HT1080 (cell line): ENCODE measurements at regions not wholly inside any gene's neighbourhood (a gene's known extent, or its start where the extent isn't known, plus 50 kb on each side); places are given as distances from the start of the nearest gene placed in this dataset.

Experiments
- DNase-seq: peaks from one replicate; pipeline ENCODE4 v3.0.0-alpha.2; 2015; ENCODE audit warnings: low read depth

GRCh38 chr19:31554360-31554759 is 205.1 kb upstream of the TSHZ3 start:
- no peak for DNase-seq

GRCh38 chr19:31555634-31556215 is 206.5 kb upstream of the TSHZ3 start:
- DNase-seq = no peak

GRCh38 chr19:31559494-31559893 is 210.3 kb upstream of the TSHZ3 start:
- no peak for DNase-seq

- DNase-seq = no peak
These were observed 211.1 kb upstream of the TSHZ3 start for GRCh38 chr19:31560086-31561060.

- DNase-seq = no peak
These were observed 213.9 kb upstream of the TSHZ3 start for GRCh38 chr19:31562966-31563612.

DNA sequence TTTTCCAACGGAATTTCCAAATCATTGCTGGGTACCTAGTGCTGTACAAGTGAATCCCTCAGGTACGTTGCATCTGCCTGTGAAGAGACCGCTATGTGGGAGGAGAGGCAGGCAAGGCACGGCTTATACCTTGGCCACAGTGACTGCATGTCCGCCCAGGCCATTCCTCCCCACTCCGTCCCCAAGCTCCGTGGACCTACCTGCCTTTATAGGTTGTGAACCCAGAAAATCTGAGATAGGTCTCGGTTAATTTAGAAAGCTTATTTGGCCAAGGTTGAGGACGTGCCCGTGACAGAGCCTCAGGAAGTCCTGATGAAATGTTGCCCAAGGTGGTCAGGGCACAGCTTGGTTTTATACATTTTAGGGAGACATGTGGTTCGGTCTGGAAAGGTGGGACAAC is 218.5 kb upstream of the TSHZ3 start:
- no peak for DNase-seq

- DNase-seq = no peak
These were observed 219.5 kb upstream of the TSHZ3 start for GRCh38 chr19:31568724-31569123.

DNA sequence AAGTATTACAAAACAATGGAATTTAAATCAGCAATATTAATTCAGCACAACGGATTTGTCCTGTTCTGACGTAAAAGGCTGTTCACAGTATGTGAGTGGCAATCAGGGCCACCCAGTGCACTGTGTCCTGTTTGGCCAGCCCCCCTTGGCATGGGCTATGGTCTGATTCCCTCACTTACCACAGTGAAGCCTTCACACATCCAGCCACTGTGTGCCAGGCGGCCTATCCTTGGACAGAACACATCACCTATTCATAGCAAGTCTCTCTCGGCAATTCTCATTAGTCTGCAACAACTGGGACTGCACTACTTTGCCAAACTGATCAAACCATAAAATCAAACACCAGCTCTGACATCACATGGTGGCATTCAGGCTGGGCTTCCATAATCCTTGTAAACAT is 221.5 kb upstream of the TSHZ3 start:
- no peak for DNase-seq

GRCh38 chr19:31572102-31572975 is 223.1 kb upstream of the TSHZ3 start:
- no peak for DNase-seq

DNA sequence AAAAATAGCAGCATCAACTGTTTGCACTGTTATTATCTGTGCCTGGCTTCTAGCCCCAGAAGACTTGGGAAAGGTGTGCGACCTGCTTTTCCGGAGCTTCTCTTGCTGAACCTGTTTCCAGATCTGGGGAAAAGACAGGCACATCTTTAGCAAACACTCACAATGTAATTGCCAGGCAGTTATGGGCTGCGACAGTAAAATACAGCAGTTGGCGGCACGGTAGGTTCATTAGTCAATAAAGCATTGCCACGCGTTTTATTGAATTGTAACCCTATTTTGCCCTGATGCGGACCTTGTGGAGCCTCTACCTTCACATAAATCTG is 223.7 kb upstream of the TSHZ3 start:
- DNase-seq = no peak

GRCh38 chr19:31574251-31574973 is 225.2 kb upstream of the TSHZ3 start:
- DNase-seq = no peak

DNA sequence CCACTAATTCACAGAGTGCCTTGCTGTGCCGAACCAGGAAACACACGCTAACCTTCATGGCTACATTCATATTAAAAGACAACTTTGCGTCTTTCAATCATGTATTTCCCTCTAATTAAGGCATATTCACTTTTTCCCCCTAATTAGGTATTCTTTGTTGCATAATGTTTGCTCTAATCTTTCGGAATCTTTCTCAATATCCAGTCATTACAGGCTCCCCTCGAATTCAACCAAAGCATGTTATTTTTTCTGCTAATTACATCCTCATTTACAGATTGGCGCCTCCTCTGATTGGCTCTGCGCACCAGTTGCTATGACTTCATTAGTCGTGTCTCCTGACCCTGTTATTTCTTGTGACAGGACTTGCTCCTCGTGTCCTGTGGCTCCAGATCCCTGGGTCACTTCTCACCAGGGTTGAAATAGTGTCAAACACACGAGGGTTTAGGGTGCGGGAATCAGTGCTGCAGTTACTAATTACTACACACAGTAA is 226.7 kb upstream of the TSHZ3 start:
- DNase-seq = no peak

DNA sequence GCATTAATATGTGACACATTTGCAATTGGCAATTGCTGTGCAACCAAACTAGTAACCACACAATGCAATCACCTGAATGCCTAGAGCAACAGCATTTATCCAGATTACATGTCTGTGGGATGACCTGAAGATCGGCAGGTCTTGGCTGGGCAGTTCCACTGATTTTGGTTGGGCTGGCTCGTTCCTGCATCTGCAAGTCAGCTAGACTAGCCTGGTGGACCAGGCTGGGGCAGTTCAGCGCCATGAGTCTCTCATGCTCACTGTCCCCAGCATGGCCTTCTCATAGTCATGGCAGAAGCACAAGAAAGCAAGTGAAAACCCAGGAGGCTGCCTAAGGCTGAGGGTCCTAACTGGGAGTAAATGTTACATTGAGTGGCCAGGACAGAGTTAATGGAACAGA is 229.1 kb upstream of the TSHZ3 start:
- DNase-seq = no peak

GRCh38 chr19:31583148-31583547 is 233.9 kb upstream of the TSHZ3 start:
- DNase-seq = no peak

- no peak for DNase-seq
These were observed 237.0 kb upstream of the TSHZ3 start for GRCh38 chr19:31586282-31586681.

DNA sequence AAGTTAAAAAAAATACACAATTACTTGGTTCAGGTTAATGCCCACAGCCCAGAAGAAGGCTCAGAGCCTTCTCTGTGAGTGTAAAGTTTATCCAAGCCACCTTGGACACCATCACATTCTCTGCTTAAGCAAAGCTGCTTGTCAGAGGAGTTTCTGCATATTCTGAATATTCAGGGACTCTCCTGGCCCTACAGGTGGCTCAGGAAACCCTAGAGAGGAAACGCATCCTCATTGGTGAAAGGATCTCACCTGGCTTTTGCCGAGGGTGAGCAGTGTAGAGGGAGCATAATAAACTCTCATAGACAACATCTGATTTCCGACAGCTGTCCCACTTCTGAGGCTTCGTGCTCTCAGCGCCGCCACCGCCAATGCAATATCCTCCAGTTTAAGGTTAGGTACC is 239.9 kb upstream of the TSHZ3 start:
- DNase-seq = no peak

DNA sequence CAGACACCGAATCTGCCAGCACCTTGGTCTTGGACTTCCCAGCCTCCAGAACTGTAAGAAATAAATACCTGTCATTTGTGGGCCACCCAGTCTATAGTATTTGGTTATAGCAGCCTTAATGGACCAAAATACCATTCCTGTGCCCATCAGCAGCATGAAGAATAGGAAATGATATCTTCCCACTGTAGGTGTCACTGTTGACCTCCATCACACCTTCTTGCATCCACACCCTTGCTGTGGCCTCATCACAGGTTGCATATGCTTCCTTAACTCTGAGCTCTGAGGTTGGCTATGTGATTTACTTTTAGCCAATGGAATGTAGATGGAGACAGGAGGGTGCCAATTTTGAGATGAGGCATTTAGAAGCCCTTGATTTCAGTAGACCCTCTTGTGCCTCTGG is 242.0 kb upstream of the TSHZ3 start:
- DNase-seq = no peak

DNA sequence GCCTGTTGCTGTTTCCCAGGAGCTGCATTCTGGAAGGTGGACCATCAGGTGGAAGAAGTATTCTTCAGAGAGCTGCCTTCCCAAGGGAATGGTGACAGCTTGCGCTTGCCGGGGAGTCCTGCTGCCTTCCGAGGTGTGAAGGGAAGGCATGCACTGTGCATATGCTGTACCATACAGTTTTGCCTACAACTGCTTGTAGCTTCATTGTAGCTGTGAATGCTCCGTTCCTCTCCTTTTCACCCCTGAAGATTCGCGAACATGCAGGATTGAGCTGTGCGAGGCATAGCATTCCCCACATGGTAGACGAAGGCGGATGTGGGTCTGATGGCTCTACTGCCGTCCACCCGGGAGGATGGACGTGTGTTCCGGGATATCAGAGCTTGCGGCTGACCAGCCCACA is 243.2 kb upstream of the TSHZ3 start:
- DNase-seq = no peak

- DNase-seq = no peak
These were observed 245.5 kb upstream of the TSHZ3 start for GRCh38 chr19:31594701-31595100.

- no peak for DNase-seq
These were observed 246.3 kb upstream of the TSHZ3 start for GRCh38 chr19:31595521-31595920.

DNA sequence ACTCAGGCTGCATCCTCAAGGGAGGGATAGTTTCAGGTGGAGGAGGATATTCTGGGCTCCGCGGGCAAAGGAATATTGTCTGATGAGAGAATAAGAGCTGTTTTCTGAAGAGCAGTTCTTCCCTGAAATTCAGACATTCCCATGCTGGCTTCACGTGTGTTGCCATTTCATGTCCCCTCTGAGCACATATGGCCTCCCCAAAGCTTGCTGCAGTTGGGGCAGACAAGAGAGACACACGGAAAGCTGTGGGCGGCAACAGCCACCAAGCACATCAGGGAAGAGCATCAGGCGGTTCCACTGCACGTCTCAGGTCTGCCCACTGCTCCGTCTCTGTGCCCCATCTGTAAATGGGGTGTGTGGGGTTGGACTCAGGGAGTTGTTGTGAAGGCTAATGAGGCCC is 247.5 kb upstream of the TSHZ3 start:
- DNase-seq = no peak
